Stomach (tissue), 4 donors: ENCODE measurements at regions not wholly inside any gene's neighbourhood (a gene's known extent, or its start where the extent isn't known, plus 50 kb on each side); places are given as distances from the start of the nearest gene placed in this dataset.

Source experiments
- CTCF ChIP-seq, 7 experiments: fragments of 450-650 bp in 4 of 7; fragments of 200-600 bp in 3 of 7; sonication (generic) in 3 of 7; IDR thresholded peaks; one replicate each; pipeline ENCODE4 v1.5.1; 2016 to 2019; ENCODE audit warnings: antibody characterized with exemption in 7 of 7, control low read depth in 2 of 7, mild to moderate bottlenecking in 1 of 7
- EP300 ChIP-seq: sonication (generic); formaldehyde crosslinking; IDR thresholded peaks from one replicate; pipeline ENCODE4 v1.6.1; 2017; ENCODE audit warnings: antibody characterized with exemption
- POLR2AphosphoS5 ChIP-seq, 3 donors: sonication (generic); formaldehyde crosslinking; IDR thresholded peaks; one replicate each; pipeline ENCODE4 v1.6.1; 2016; ENCODE audit warnings: antibody characterized with exemption in 3 of 3

- TF ChIP-seq CTCF (IDR thresholded peaks at IDR 0.05) (no peak), EP300 (no peak), POLR2AphosphoS5 (IDR thresholded peaks at IDR 0.05) (no peak)
Measured at GRCh38 chr4:189436207-189436606, 504.5 kb upstream of the FRG1 start.
